HepG2 (cell line): ENCODE measurements at regions not wholly inside any gene's neighbourhood (a gene's known extent, or its start where the extent isn't known, plus 50 kb on each side); places are given as distances from the start of the nearest gene placed in this dataset.

Experiments
- ATAC-seq: fragments of 200-7000 bp; cut with Tn5 transposase; 3 replicates; pipeline ENCODE4 v1.9.1; 2020; ENCODE audit warnings: mild to moderate bottlenecking, moderate library complexity
- BruUV-seq: library from RNA; stranded (reverse); fragments of 400-500 nt; replicated peaks from 2 replicates; lab custom pipeline; 2021; lab: Mats Ljungman, UMichigan
- CTCF ChIA-PET: fragments of 300-600 bp; formaldehyde crosslinking; extraction: SDS; loops from one replicate; lab custom pipeline; 2021; ENCODE audit warnings: low total read pairs, inconsistent platforms, low intra/inter-chr PET ratio; lab: Yijun Ruan, JAX
- POLR2A ChIA-PET: fragments of 350-600 bp; sonication (Branson Sonifier 250); formaldehyde crosslinking; loops from one replicate; lab custom pipeline; 2020; ENCODE audit warnings: antibody characterized with exemption, inconsistent platforms; lab: Yijun Ruan, JAX
- DNase-seq: peaks from one replicate; pipeline ENCODE4 v3.0.0-alpha.2; 2015; ENCODE audit warnings: low spot score
- FAIRE-seq: peaks from 3 replicates; lab custom pipeline; 2011; peaks lifted over from hg19 to GRCh38; lab: Jason Lieb, UNC
- H2AFZ ChIP-seq: one replicate; pipeline ENCODE4 v1.6.1; 2011; ENCODE audit warnings: low read length, inconsistent platforms
- H3K27ac ChIP-seq: fragments of 300-600 bp; 3 replicates; pipeline ENCODE4 v1.8.0; 2011; ENCODE audit warnings: mixed run types, mild to moderate bottlenecking, mixed read lengths, low read length, inconsistent platforms; ENCODE audit not compliant: insufficient read depth; ENCODE audit errors: extremely low read length
- H3K27me3 ChIP-seq, 2 experiments: fragments of 200-600 bp in 1 of 2; 2 replicates in 1 of 2; 3 replicates in 1 of 2; pipeline versions ENCODE4 v1.6.0 to v1.8.0; 2011; ENCODE audit warnings: low read length in 2 of 2, mild to moderate bottlenecking in 2 of 2, moderate library complexity in 2 of 2, inconsistent platforms in 1 of 2; ENCODE audit not compliant: insufficient read depth in 2 of 2, control insufficient read depth in 1 of 2
- H3K36me3 ChIP-seq, 2 experiments: fragments of 200-600 bp in 1 of 2; replicated peaks in 1 of 2; 2 replicates in 1 of 2; 3 replicates in 1 of 2; pipeline versions ENCODE4 v1.5.1 to v1.8.0; 2011; ENCODE audit warnings: low read length in 2 of 2, inconsistent platforms in 1 of 2; ENCODE audit not compliant: insufficient read depth in 2 of 2, control insufficient read depth in 1 of 2
- H3K4me1 ChIP-seq: 2 replicates; pipeline ENCODE4 v1.5.1; 2012; ENCODE audit warnings: low read length, inconsistent platforms; ENCODE audit not compliant: insufficient read depth
- H3K4me2 ChIP-seq: 2 replicates; pipeline ENCODE4 v1.6.0; 2011; ENCODE audit warnings: low read depth, low read length, inconsistent platforms
- H3K4me3 ChIP-seq, 3 experiments: fragments of 200-600 bp in 1 of 3; sonication (generic), shearing (Covaris generic) in 1 of 3; replicated peaks in 1 of 3; 2 replicates each; pipeline ENCODE4 v1.5.1; 2011 to 2016; ENCODE audit warnings: low read length in 3 of 3, inconsistent platforms in 2 of 3, low read depth in 2 of 3, mild to moderate bottlenecking in 2 of 3, control low read depth in 1 of 3, mixed read lengths in 1 of 3; ENCODE audit not compliant: insufficient read depth in 1 of 3
- H3K79me2 ChIP-seq: one replicate; pipeline ENCODE4 v1.6.1; 2011; ENCODE audit warnings: low read length, inconsistent platforms; ENCODE audit not compliant: insufficient read depth
- H3K9ac ChIP-seq: 2 replicates; pipeline ENCODE4 v1.6.0; 2011; ENCODE audit warnings: mild to moderate bottlenecking, low read depth, low read length, inconsistent platforms; ENCODE audit not compliant: insufficient read depth
- H3K9me3 ChIP-seq: 2 replicates; pipeline ENCODE4 v1.5.1; 2012; ENCODE audit warnings: mild to moderate bottlenecking, low read length
- H4K20me1 ChIP-seq: 2 replicates; pipeline ENCODE4 v1.6.0; 2011; ENCODE audit warnings: inconsistent platforms, mild to moderate bottlenecking, low read length, moderate library complexity; ENCODE audit not compliant: insufficient read depth
- ATF1 ChIP-seq: IDR thresholded peaks from 2 replicates; pipeline ENCODE4 v1.6.1; 2016; ENCODE audit warnings: mild to moderate bottlenecking, control low read depth
- GTF3A ChIP-seq: sonication (generic); formaldehyde crosslinking; conservative IDR thresholded peaks from 2 replicates; pipeline ENCODE4 v1.4.0; 2020; ENCODE audit warnings: mild to moderate bottlenecking, missing genetic modification reagents
- MBNL3 ChIP-seq: fragments of 250-450 bp; sonication (Bioruptor Pico); conservative IDR thresholded peaks from 2 replicates; pipeline ENCODE4 v1.8.0; 2022; ENCODE audit warnings: mild to moderate bottlenecking, inconsistent platforms
- MEIS1 ChIP-seq: sonication (generic); formaldehyde crosslinking; IDR thresholded peaks from 2 replicates; pipeline ENCODE4 v1.9.0; 2021; ENCODE audit warnings: mild to moderate bottlenecking, missing genetic modification reagents, moderate library complexity, borderline replicate concordance
- NCOA1 ChIP-seq: sonication (generic); formaldehyde crosslinking; IDR thresholded peaks from 2 replicates; pipeline ENCODE4 v1.9.0; 2021; ENCODE audit warnings: missing genetic modification reagents
- NFE2L2 ChIP-seq: fragments of 150-350 bp; IDR thresholded peaks from 2 replicates; pipeline ENCODE4 v1.6.1; 2014; ENCODE audit warnings: low read length
- SMAD3 ChIP-seq: sonication (generic); formaldehyde crosslinking; IDR thresholded peaks from 2 replicates; pipeline ENCODE4 v1.4.0; 2020; ENCODE audit warnings: missing genetic modification reagents
- TAF15 ChIP-seq: fragments of 200-400 bp; formaldehyde crosslinking; IDR thresholded peaks from one replicate; pipeline ENCODE4 v1.6.1; 2018; ENCODE audit warnings: mild to moderate bottlenecking, low read depth, low read length; ENCODE audit not compliant: poor library complexity, severe bottlenecking
- U2AF1 ChIP-seq: fragments of 200-400 bp; formaldehyde crosslinking; optimal IDR thresholded peaks from 2 replicates; pipeline ENCODE3; 2017; ENCODE audit warnings: mild to moderate bottlenecking, low read depth, low read length
- YEATS2 ChIP-seq: sonication (generic); formaldehyde crosslinking; IDR thresholded peaks from 2 replicates; pipeline ENCODE4 v1.4.0; 2020; ENCODE audit warnings: missing genetic modification reagents, borderline replicate concordance
- ZFYVE20 ChIP-seq: sonication (generic); formaldehyde crosslinking; IDR thresholded peaks from 2 replicates; pipeline ENCODE4 v1.8.0; 2023; ENCODE audit warnings: low read depth, mild to moderate bottlenecking, moderate library complexity, missing genetic modification reagents, borderline replicate concordance
- ZHX1 ChIP-seq: sonication (generic); formaldehyde crosslinking; IDR thresholded peaks from 2 replicates; pipeline ENCODE4 v1.8.1; 2022; ENCODE audit warnings: low read depth, mild to moderate bottlenecking, missing genetic modification reagents
- ZNF713 ChIP-seq: sonication (generic); formaldehyde crosslinking; IDR thresholded peaks from 2 replicates; pipeline ENCODE4 v1.4.0; 2020; ENCODE audit warnings: mild to moderate bottlenecking, missing genetic modification reagents
- WGBS: methylation state at CpG from one replicate; pipeline ENCODE4 v1.1.6; 2017; ENCODE audit warnings: low lambda C conversion rate; 5-methylcytosine and 5-hydroxymethylcytosine counted together
- in situ Hi-C: cut with HindIII; loops from 2 replicates; pipeline ENCODE4 v1.10.0; 2017; ENCODE audit warnings: low pct_unique_long_range_greater_than_20kb; ENCODE audit not compliant: extremely low pct_ligation_motif_present
- intact Hi-C: fragments of 100-400 bp; cut with micrococcal nuclease; formaldehyde crosslinking; loops from one replicate; pipeline ENCODE4 v1.10.0; 2022; ENCODE audit not compliant: unreplicated experiment
- TF ChIP-seq, protein P1 (sequence below): sonication (generic); formaldehyde crosslinking; conservative IDR thresholded peaks from 2 replicates; pipeline ENCODE4 v1.8.1; 2023; ENCODE audit warnings: missing genetic modification reagents
- TF ChIP-seq, protein P2 (sequence below): fragments of 450-650 bp; IDR thresholded peaks from 2 replicates; pipeline ENCODE4 v1.6.1; 2016

DNA sequence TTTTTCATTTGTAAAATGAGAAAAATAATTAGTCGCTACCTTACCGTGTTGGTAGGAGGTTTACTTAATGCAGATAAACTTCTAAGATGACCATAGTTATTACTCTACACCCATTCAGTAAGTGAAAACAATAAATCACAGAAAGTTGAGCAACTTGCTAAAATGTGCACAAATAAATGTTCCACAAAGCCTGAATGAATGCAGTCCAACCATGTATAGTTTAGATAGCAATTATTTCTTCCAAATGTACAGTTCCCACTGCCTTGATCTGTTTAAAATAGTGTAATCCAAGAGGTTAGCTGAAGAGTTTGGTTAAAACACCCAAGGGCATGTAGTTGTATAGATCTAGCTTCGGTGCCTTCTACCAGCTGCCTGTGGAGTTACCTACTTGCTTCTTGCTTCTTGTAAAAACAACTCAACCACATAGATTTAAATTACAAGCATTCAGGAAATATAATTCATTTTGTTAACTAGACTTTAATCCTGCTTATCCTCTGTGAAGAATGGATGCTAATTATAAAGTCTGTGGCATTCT, 106.3 kb upstream of the CARD18 start:
- H3K4me2 ChIP-seq, result no peak overlapping the region
- in situ Hi-C loops, result no loop called here
- no peak for DNase-seq
- 34% methylated on average over 3 of the region's 3 CpGs for WGBS
- ATAC-seq, result no peak
- H3K4me3 ChIP-seq, result no peak overlapping the region
- no peak overlapping the region for H3K27ac ChIP-seq
- H3K9ac ChIP-seq, result no peak overlapping the region
- H3K27me3 ChIP-seq, result no peaks in the 10 kb centered on the region
- BruUV-seq, result no TSS peak
- no peaks in the 10 kb centered on the region for H3K79me2 ChIP-seq
- no peaks in the 10 kb centered on the region for H3K36me3 ChIP-seq
- no peak overlapping the region for H2AFZ ChIP-seq
- H3K9me3 ChIP-seq, result no peaks in the 10 kb centered on the region
- intact Hi-C loops, result no loop called here
- CTCF ChIA-PET, result no interaction called here
- POLR2A ChIA-PET, result no interaction called here
- no peaks in the 10 kb centered on the region for H3K4me1 ChIP-seq
- H4K20me1 ChIP-seq, result no peaks in the 10 kb centered on the region
- FAIRE-seq, result no peak
- no peak for TF ChIP-seq SMAD3 (CRISPR knock-in tag)
- TF ChIP-seq GTF3A (CRISPR knock-in tag), result no peak
- no peak for TF ChIP-seq ZFYVE20
- TF ChIP-seq, protein P1, sequence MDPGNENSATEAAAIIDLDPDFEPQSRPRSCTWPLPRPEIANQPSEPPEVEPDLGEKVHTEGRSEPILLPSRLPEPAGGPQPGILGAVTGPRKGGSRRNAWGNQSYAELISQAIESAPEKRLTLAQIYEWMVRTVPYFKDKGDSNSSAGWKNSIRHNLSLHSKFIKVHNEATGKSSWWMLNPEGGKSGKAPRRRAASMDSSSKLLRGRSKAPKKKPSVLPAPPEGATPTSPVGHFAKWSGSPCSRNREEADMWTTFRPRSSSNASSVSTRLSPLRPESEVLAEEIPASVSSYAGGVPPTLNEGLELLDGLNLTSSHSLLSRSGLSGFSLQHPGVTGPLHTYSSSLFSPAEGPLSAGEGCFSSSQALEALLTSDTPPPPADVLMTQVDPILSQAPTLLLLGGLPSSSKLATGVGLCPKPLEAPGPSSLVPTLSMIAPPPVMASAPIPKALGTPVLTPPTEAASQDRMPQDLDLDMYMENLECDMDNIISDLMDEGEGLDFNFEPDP, result no peak
- no peak for TF ChIP-seq ZHX1
- TF ChIP-seq ZNF713 (CRISPR knock-in tag), result no peak
- no peak for TF ChIP-seq NFE2L2
- TF ChIP-seq MBNL3 (CRISPR knock-in tag), result no peak
- TF ChIP-seq MEIS1, result no peak
- TF ChIP-seq, protein P2, sequence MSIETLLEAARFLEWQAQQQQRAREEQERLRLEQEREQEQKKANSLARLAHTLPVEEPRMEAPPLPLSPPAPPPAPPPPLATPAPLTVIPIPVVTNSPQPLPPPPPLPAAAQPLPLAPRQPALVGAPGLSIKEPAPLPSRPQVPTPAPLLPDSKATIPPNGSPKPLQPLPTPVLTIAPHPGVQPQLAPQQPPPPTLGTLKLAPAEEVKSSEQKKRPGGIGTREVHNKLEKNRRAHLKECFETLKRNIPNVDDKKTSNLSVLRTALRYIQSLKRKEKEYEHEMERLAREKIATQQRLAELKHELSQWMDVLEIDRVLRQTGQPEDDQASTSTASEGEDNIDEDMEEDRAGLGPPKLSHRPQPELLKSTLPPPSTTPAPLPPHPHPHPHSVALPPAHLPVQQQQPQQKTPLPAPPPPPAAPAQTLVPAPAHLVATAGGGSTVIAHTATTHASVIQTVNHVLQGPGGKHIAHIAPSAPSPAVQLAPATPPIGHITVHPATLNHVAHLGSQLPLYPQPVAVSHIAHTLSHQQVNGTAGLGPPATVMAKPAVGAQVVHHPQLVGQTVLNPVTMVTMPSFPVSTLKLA, result no peak
- no peak for TF ChIP-seq YEATS2 (CRISPR knock-in tag)
- no peak for TF ChIP-seq TAF15
- no peak for TF ChIP-seq U2AF1
- TF ChIP-seq NCOA1 (CRISPR knock-in tag), result no peak
- no peak for TF ChIP-seq ATF1 (CRISPR knock-in tag)
